SK-N-SH (cell line): ENCODE measurements at regions not wholly inside any gene's neighbourhood (a gene's known extent, or its start where the extent isn't known, plus 50 kb on each side); places are given as distances from the start of the nearest gene placed in this dataset.

Experiments
- CTCF ChIA-PET: fragments of 300-600, 350-600 bp; formaldehyde crosslinking; extraction: SDS; loops from one replicate; lab custom pipeline; 2021; lab: Yijun Ruan, JAX
- POLR2A ChIA-PET: fragments of 350-600 bp; sonication (Branson Sonifier 250); formaldehyde crosslinking; extraction: SDS; loops from one replicate; lab custom pipeline; 2020; ENCODE audit warnings: antibody characterized with exemption, inconsistent platforms; lab: Yijun Ruan, JAX
- DNase-seq: peaks from one replicate; pipeline ENCODE4 v3.0.0; 2012
- H2AFZ ChIP-seq: fragments of 200-600 bp; sonication (generic); 2 replicates; pipeline ENCODE4 v1.8.1; 2016; ENCODE audit warnings: antibody characterized with exemption, mild to moderate bottlenecking, low read depth
- H3F3A ChIP-seq: fragments of 200-600 bp; sonication (generic); replicated peaks from 2 replicates; pipeline ENCODE3; 2016; ENCODE audit warnings: antibody characterized with exemption, mild to moderate bottlenecking; ENCODE audit not compliant: insufficient read depth
- H3K27ac ChIP-seq, 2 experiments: fragments of 200-500 bp in 1 of 2; fragments of 200-600 bp in 1 of 2; sonication (Bioruptor generic) in 1 of 2; sonication (generic), shearing (Covaris generic) in 1 of 2; 2 replicates each; pipeline versions ENCODE4 v1.5.1 to v1.6.1; 2014 to 2016; ENCODE audit warnings: low read depth in 2 of 2, inconsistent platforms in 1 of 2, low read length in 1 of 2, mild to moderate bottlenecking in 1 of 2, mixed read lengths in 1 of 2
- H3K27me3 ChIP-seq: fragments of 200-600 bp; sonication (generic), shearing (Covaris generic); 2 replicates; pipeline ENCODE4 v1.6.1; 2016; ENCODE audit warnings: mixed run types; ENCODE audit not compliant: insufficient read depth
- H3K36me3 ChIP-seq, 2 experiments: fragments of 200-500 bp in 1 of 2; fragments of 200-600 bp in 1 of 2; sonication (Bioruptor generic) in 1 of 2; sonication (generic) in 1 of 2; replicated peaks in 1 of 2; 2 replicates each; pipeline versions ENCODE3 to v1.5.1; 2014 to 2016; ENCODE audit warnings: low read length in 1 of 2, mild to moderate bottlenecking in 1 of 2; ENCODE audit not compliant: insufficient read depth in 2 of 2, control insufficient read depth in 1 of 2
- H3K4me1 ChIP-seq, 2 experiments: fragments of 200-500 bp in 1 of 2; fragments of 200-600 bp in 1 of 2; sonication (Bioruptor generic) in 1 of 2; sonication (generic), shearing (Covaris generic) in 1 of 2; 2 replicates each; pipeline versions ENCODE4 v1.5.1 to v1.6.1; 2014 to 2016; ENCODE audit warnings: low read depth in 1 of 2, low read length in 1 of 2, mixed run types in 1 of 2; ENCODE audit not compliant: insufficient read depth in 2 of 2, control insufficient read depth in 1 of 2
- H3K4me2 ChIP-seq: fragments of 200-600 bp; sonication (generic), shearing (Covaris generic); 2 replicates; pipeline ENCODE4 v1.6.1; 2017; ENCODE audit warnings: mixed run types
- H3K4me3 ChIP-seq, 2 experiments: fragments of 200-500 bp in 1 of 2; fragments of 200-600 bp in 1 of 2; sonication (Bioruptor generic) in 1 of 2; sonication (generic), shearing (Covaris generic) in 1 of 2; 2 replicates each; pipeline versions ENCODE4 v1.5.1 to v1.8.1; 2014 to 2016; ENCODE audit warnings: low read depth in 2 of 2, inconsistent platforms in 1 of 2, low read length in 1 of 2, mild to moderate bottlenecking in 1 of 2, mixed read lengths in 1 of 2, moderate library complexity in 1 of 2
- H3K79me2 ChIP-seq: fragments of 200-600 bp; sonication (generic); 2 replicates; pipeline ENCODE4 v1.8.1; 2017; ENCODE audit warnings: mild to moderate bottlenecking; ENCODE audit not compliant: insufficient read depth
- H3K9ac ChIP-seq: fragments of 200-600 bp; sonication (generic); 2 replicates; pipeline ENCODE4 v1.6.1; 2017; ENCODE audit warnings: mixed run types
- H3K9me2 ChIP-seq: fragments of 200-600 bp; sonication (generic); 2 replicates; pipeline ENCODE4 v1.6.1; 2017; ENCODE audit warnings: mixed run types
- H3K9me3 ChIP-seq: fragments of 200-600 bp; sonication (generic); 2 replicates; pipeline ENCODE4 v1.6.1; 2017; ENCODE audit warnings: mixed run types, mild to moderate bottlenecking, moderate library complexity
- H4K20me1 ChIP-seq: fragments of 200-600 bp; sonication (generic); 2 replicates; pipeline ENCODE4 v1.6.1; 2017; ENCODE audit warnings: mild to moderate bottlenecking, mixed run types; ENCODE audit not compliant: insufficient read depth
- CHD2 ChIP-seq: fragments of 150-350 bp; IDR thresholded peaks from 2 replicates; pipeline ENCODE4 v1.6.1; 2018; ENCODE audit warnings: low read length; ENCODE audit not compliant: partially characterized antibody
- EP300 ChIP-seq, 2 experiments: IDR thresholded peaks; 2 replicates each; pipeline versions ENCODE4 v1.4.0 to v1.6.1; 2012; ENCODE audit warnings: borderline replicate concordance in 1 of 2, low read depth in 1 of 2, low read length in 1 of 2
- EZH2phosphoT487 ChIP-seq: fragments of 200-600 bp; sonication (generic); IDR thresholded peaks from 2 replicates; pipeline ENCODE4 v1.6.1; 2017; ENCODE audit warnings: low read depth, mixed run types, mild to moderate bottlenecking, antibody characterized with exemption, moderate library complexity, borderline replicate concordance
- FOXJ3 ChIP-seq: sonication (generic); formaldehyde crosslinking; IDR thresholded peaks from 2 replicates; pipeline ENCODE4 v1.5.1; 2020; ENCODE audit warnings: mild to moderate bottlenecking, missing genetic modification reagents
- FOXM1 ChIP-seq: IDR thresholded peaks from 2 replicates; pipeline ENCODE4 v1.4.0; 2012; ENCODE audit warnings: low read depth, mild to moderate bottlenecking
- GABPA ChIP-seq: IDR thresholded peaks from 2 replicates; pipeline ENCODE4 v1.4.0; 2012; ENCODE audit warnings: low read depth, mild to moderate bottlenecking
- GATA2 ChIP-seq: sonication (generic); formaldehyde crosslinking; IDR thresholded peaks from 2 replicates; pipeline ENCODE4 v1.5.0; 2020; ENCODE audit warnings: mild to moderate bottlenecking, missing genetic modification reagents
- NFIC ChIP-seq: IDR thresholded peaks from 2 replicates; pipeline ENCODE4 v1.4.0; 2012; ENCODE audit warnings: borderline replicate concordance
- NRF1 ChIP-seq: IDR thresholded peaks from 2 replicates; pipeline ENCODE4 v1.6.1; 2012; ENCODE audit warnings: low read depth, mild to moderate bottlenecking, low read length
- POLR2AphosphoS5 ChIP-seq: IDR thresholded peaks from 2 replicates; pipeline ENCODE4 v1.6.1; 2012; ENCODE audit warnings: low read depth, low read length
- RCOR1 ChIP-seq: fragments of 150-350 bp; IDR thresholded peaks from 2 replicates; pipeline ENCODE4 v1.6.1; 2017; ENCODE audit warnings: antibody characterized with exemption, low read length
- RFX5 ChIP-seq: IDR thresholded peaks from 2 replicates; pipeline ENCODE4 v1.6.1; 2012; ENCODE audit warnings: mild to moderate bottlenecking, improper control_type of control experiment, low read length
- RXRA ChIP-seq: IDR thresholded peaks from 2 replicates; pipeline ENCODE4 v1.4.0; 2012; ENCODE audit warnings: low read depth, mild to moderate bottlenecking, borderline replicate concordance
- SIN3A ChIP-seq: IDR thresholded peaks from 2 replicates; pipeline ENCODE4 v1.6.1; 2012; ENCODE audit warnings: low read depth, mild to moderate bottlenecking, low read length, moderate library complexity, borderline replicate concordance
- TEAD4 ChIP-seq: IDR thresholded peaks from 2 replicates; pipeline ENCODE4 v1.4.0; 2012; ENCODE audit warnings: mild to moderate bottlenecking, borderline replicate concordance; ENCODE audit not compliant: insufficient read depth
- WGBS: methylation state at CpG from one replicate; pipeline ENCODE4 v1.1.6; 2017; ENCODE audit warnings: low lambda C conversion rate; 5-methylcytosine and 5-hydroxymethylcytosine counted together
- TF ChIP-seq, protein P1 (sequence below): IDR thresholded peaks from 2 replicates; pipeline ENCODE4 v1.4.0; 2012; ENCODE audit warnings: low read depth, borderline replicate concordance
- TF ChIP-seq, protein P2 (sequence below): IDR thresholded peaks from 2 replicates; pipeline ENCODE4 v1.6.1; 2012; ENCODE audit warnings: mild to moderate bottlenecking, low read depth, low read length, moderate library complexity
- TF ChIP-seq, protein P3 (sequence below): IDR thresholded peaks from 2 replicates; pipeline ENCODE4 v1.4.0; 2012; ENCODE audit warnings: low read depth, borderline replicate concordance
- TF ChIP-seq, protein P4 (sequence below): IDR thresholded peaks from 2 replicates; pipeline ENCODE4; 2012
- TF ChIP-seq, protein P5 (sequence below): fragments of 200-600 bp; sonication (generic); IDR thresholded peaks from 2 replicates; pipeline ENCODE4 v1.6.1; 2017; ENCODE audit warnings: antibody characterized with exemption, mild to moderate bottlenecking, moderate library complexity

DNA sequence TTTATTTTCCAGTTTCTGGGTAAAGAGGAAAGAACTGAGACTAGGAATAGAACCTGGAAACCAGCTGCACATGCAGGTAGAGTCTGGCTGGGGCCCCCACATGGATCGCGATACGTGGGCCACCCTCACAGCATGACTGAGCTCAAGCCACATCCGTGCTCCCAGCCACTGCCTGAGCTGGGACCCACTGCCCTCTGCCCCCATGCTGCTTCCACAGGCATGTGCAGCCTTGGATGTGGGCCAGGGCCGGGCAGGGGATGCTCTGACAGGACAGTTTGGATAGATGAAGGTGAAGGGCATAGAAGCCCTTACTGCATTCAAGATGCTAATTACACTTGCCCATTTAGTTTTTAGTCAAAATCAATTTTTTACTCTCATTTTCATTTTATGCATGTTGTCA lies 321.2 kb downstream of the DCDC2C start:
- no peaks in the 10 kb centered on the region for H3K79me2 ChIP-seq
- no peak overlapping the region for H3K4me3 ChIP-seq
- H3K27me3 ChIP-seq = no peaks in the 10 kb centered on the region
- H3K36me3 ChIP-seq = no peaks in the 10 kb centered on the region
- H3K27ac ChIP-seq = no peak overlapping the region
- TF ChIP-seq NFIC (no peak), RXRA (no peak), RFX5 (no peak)
- TF ChIP-seq, protein P1, sequence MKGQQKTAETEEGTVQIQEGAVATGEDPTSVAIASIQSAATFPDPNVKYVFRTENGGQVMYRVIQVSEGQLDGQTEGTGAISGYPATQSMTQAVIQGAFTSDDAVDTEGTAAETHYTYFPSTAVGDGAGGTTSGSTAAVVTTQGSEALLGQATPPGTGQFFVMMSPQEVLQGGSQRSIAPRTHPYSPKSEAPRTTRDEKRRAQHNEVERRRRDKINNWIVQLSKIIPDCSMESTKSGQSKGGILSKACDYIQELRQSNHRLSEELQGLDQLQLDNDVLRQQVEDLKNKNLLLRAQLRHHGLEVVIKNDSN = no peak
- no peak overlapping the region for H2AFZ ChIP-seq
- no peak overlapping the region for H3K4me2 ChIP-seq
- H3K4me1 ChIP-seq = no peaks in the 10 kb centered on the region
- POLR2A ChIA-PET = no interaction called here
- H4K20me1 ChIP-seq = no peaks in the 10 kb centered on the region
- 53% methylated on average over 5 of the region's 5 CpGs for WGBS
- no peak for DNase-seq
- H3K9me2 ChIP-seq = no peaks in the 10 kb centered on the region
- CTCF ChIA-PET = no interaction called here
- no peaks in the 10 kb centered on the region for H3F3A ChIP-seq
- no peak overlapping the region for H3K9ac ChIP-seq
- no peaks in the 10 kb centered on the region for H3K9me3 ChIP-seq

DNA sequence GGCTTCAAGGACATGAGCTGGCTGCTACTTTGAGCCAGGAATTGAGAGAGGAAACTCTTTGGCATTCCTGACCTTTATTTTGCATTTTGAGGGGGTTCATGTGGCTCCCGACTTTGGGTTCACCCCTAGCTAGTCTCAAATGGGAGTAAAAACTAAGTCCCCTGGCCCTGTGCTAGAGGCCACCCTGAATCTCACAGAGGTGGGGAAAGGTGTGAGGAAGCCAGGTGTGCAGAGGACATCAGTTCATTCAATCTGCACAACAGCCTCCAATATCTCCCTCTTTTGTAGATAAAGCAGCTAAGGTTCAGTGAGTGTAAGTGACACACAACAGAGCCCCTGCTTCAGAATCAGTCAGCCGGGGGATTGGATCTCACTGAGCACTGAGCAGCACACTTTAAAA lies 325.7 kb downstream of the DCDC2C start:
- H3K79me2 ChIP-seq = no peaks in the 10 kb centered on the region
- POLR2A ChIA-PET = no interaction called here
- CTCF ChIA-PET = no interaction called here
- H3K4me2 ChIP-seq = no peak overlapping the region
- no peak overlapping the region for H3K27ac ChIP-seq
- H3K27me3 ChIP-seq = no peaks in the 10 kb centered on the region
- H3K9me2 ChIP-seq = no peaks in the 10 kb centered on the region
- no peaks in the 10 kb centered on the region; the same call in 1 of the 2 replicates for H3K9me3 ChIP-seq
- no peaks in the 10 kb centered on the region for H3F3A ChIP-seq
- no peaks in the 10 kb centered on the region for H3K4me1 ChIP-seq
- H2AFZ ChIP-seq = no peak overlapping the region
- DNase-seq = no peak
- no peaks in the 10 kb centered on the region for H3K36me3 ChIP-seq
- H4K20me1 ChIP-seq = no peaks in the 10 kb centered on the region
- WGBS = 34% methylated on average over 2 of the region's 2 CpGs
- no peak overlapping the region for H3K4me3 ChIP-seq
- H3K9ac ChIP-seq = no peak overlapping the region
- TF ChIP-seq POLR2AphosphoS5 = no peak
- TF ChIP-seq RCOR1 = no peak
- no peak for TF ChIP-seq GATA2 (CRISPR knock-in tag)
- TF ChIP-seq, protein P2, sequence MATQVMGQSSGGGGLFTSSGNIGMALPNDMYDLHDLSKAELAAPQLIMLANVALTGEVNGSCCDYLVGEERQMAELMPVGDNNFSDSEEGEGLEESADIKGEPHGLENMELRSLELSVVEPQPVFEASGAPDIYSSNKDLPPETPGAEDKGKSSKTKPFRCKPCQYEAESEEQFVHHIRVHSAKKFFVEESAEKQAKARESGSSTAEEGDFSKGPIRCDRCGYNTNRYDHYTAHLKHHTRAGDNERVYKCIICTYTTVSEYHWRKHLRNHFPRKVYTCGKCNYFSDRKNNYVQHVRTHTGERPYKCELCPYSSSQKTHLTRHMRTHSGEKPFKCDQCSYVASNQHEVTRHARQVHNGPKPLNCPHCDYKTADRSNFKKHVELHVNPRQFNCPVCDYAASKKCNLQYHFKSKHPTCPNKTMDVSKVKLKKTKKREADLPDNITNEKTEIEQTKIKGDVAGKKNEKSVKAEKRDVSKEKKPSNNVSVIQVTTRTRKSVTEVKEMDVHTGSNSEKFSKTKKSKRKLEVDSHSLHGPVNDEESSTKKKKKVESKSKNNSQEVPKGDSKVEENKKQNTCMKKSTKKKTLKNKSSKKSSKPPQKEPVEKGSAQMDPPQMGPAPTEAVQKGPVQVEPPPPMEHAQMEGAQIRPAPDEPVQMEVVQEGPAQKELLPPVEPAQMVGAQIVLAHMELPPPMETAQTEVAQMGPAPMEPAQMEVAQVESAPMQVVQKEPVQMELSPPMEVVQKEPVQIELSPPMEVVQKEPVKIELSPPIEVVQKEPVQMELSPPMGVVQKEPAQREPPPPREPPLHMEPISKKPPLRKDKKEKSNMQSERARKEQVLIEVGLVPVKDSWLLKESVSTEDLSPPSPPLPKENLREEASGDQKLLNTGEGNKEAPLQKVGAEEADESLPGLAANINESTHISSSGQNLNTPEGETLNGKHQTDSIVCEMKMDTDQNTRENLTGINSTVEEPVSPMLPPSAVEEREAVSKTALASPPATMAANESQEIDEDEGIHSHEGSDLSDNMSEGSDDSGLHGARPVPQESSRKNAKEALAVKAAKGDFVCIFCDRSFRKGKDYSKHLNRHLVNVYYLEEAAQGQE = no peak
- no peak for TF ChIP-seq TEAD4
- no peak for TF ChIP-seq NFIC
- TF ChIP-seq GABPA = no peak
- TF ChIP-seq EP300 (IDR thresholded peaks at IDR 0.05; ENCODE audit: borderline replicate concordance in 1 of 2, low read depth in 1 of 2, low read length in 1 of 2) = no peak
- no peak for TF ChIP-seq SIN3A
- TF ChIP-seq FOXM1 = no peak
- TF ChIP-seq, protein P3, sequence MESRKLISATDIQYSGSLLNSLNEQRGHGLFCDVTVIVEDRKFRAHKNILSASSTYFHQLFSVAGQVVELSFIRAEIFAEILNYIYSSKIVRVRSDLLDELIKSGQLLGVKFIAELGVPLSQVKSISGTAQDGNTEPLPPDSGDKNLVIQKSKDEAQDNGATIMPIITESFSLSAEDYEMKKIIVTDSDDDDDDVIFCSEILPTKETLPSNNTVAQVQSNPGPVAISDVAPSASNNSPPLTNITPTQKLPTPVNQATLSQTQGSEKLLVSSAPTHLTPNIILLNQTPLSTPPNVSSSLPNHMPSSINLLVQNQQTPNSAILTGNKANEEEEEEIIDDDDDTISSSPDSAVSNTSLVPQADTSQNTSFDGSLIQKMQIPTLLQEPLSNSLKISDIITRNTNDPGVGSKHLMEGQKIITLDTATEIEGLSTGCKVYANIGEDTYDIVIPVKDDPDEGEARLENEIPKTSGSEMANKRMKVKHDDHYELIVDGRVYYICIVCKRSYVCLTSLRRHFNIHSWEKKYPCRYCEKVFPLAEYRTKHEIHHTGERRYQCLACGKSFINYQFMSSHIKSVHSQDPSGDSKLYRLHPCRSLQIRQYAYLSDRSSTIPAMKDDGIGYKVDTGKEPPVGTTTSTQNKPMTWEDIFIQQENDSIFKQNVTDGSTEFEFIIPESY = no peak
- TF ChIP-seq, protein P4, sequence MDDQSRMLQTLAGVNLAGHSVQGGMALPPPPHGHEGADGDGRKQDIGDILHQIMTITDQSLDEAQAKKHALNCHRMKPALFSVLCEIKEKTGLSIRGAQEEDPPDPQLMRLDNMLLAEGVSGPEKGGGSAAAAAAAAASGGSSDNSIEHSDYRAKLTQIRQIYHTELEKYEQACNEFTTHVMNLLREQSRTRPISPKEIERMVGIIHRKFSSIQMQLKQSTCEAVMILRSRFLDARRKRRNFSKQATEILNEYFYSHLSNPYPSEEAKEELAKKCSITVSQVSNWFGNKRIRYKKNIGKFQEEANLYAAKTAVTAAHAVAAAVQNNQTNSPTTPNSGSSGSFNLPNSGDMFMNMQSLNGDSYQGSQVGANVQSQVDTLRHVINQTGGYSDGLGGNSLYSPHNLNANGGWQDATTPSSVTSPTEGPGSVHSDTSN = no peak
- TF ChIP-seq RFX5 = no peak
- TF ChIP-seq EZH2phosphoT487 = no peak
- TF ChIP-seq, protein P5, sequence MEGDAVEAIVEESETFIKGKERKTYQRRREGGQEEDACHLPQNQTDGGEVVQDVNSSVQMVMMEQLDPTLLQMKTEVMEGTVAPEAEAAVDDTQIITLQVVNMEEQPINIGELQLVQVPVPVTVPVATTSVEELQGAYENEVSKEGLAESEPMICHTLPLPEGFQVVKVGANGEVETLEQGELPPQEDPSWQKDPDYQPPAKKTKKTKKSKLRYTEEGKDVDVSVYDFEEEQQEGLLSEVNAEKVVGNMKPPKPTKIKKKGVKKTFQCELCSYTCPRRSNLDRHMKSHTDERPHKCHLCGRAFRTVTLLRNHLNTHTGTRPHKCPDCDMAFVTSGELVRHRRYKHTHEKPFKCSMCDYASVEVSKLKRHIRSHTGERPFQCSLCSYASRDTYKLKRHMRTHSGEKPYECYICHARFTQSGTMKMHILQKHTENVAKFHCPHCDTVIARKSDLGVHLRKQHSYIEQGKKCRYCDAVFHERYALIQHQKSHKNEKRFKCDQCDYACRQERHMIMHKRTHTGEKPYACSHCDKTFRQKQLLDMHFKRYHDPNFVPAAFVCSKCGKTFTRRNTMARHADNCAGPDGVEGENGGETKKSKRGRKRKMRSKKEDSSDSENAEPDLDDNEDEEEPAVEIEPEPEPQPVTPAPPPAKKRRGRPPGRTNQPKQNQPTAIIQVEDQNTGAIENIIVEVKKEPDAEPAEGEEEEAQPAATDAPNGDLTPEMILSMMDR = no peak
- no peak for TF ChIP-seq NRF1
- TF ChIP-seq CHD2 = no peak
- no peak for TF ChIP-seq FOXJ3 (CRISPR knock-in tag)
